SK-N-SH treated with all-trans-retinoic acid at 6 μM for 48 hours (cell line): ENCODE measurements at regions not wholly inside any gene's neighbourhood (a gene's known extent, or its start where the extent isn't known, plus 50 kb on each side); places are given as distances from the start of the nearest gene placed in this dataset.

Source experiments
- ATAC-seq: fragments of 200-7000 bp; cut with Tn5 transposase; 3 replicates; pipeline ENCODE4 v1.9.1; 2020; ENCODE audit warnings: mild to moderate bottlenecking, moderate library complexity
- ARNTL ChIP-seq: fragments of 450-650 bp; formaldehyde crosslinking; IDR thresholded peaks from 2 replicates; pipeline ENCODE4 v1.5.0; 2020; ENCODE audit warnings: low read depth, mild to moderate bottlenecking, moderate library complexity, borderline replicate concordance
- BACH2 ChIP-seq: fragments of 250-450 bp; sonication (Bioruptor Pico); IDR thresholded peaks from 2 replicates; pipeline ENCODE4 v1.9.0; 2021; ENCODE audit warnings: mild to moderate bottlenecking, borderline replicate concordance
- CREB5 ChIP-seq: fragments of 250-450 bp; sonication (Bioruptor Pico); IDR thresholded peaks from 2 replicates; pipeline ENCODE4 v1.5.1; 2020; ENCODE audit warnings: low read depth, mild to moderate bottlenecking, moderate library complexity
- CSDC2 ChIP-seq: fragments of 250-450 bp; sonication (Bioruptor Pico); IDR thresholded peaks from 2 replicates; pipeline ENCODE4 v1.5.0; 2020; ENCODE audit warnings: mild to moderate bottlenecking, moderate library complexity
- CSRNP3 ChIP-seq: fragments of 250-450 bp; sonication (Bioruptor Pico); IDR thresholded peaks from 2 replicates; pipeline ENCODE4 v1.5.1; 2021; ENCODE audit warnings: mild to moderate bottlenecking, moderate library complexity
- ESRRG ChIP-seq: fragments of 250-450 bp; sonication (Bioruptor Pico); IDR thresholded peaks from 2 replicates; pipeline ENCODE4 v1.6.1; 2021; ENCODE audit warnings: mild to moderate bottlenecking
- GLIS3 ChIP-seq: fragments of 250-450 bp; sonication (Bioruptor Pico); IDR thresholded peaks from 2 replicates; pipeline ENCODE4 v1.5.0; 2020; ENCODE audit warnings: mild to moderate bottlenecking, moderate library complexity
- ISL1 ChIP-seq: fragments of 250-450 bp; sonication (Bioruptor Pico); IDR thresholded peaks from 2 replicates; pipeline ENCODE4 v2.1.2; 2022; ENCODE audit warnings: mild to moderate bottlenecking, moderate library complexity
- OSR1 ChIP-seq: fragments of 250-450 bp; sonication (Bioruptor Pico); IDR thresholded peaks from 2 replicates; pipeline ENCODE4 v1.8.0; 2022; ENCODE audit warnings: moderate library complexity, mild to moderate bottlenecking, inconsistent platforms
- PATZ1 ChIP-seq: fragments of 250-450 bp; sonication (Bioruptor Pico); IDR thresholded peaks from 2 replicates; pipeline ENCODE4 v1.8.0; 2020; ENCODE audit warnings: mild to moderate bottlenecking, moderate library complexity, borderline replicate concordance
- POU6F1 ChIP-seq: fragments of 250-450 bp; sonication (Bioruptor Pico); IDR thresholded peaks from 2 replicates; pipeline ENCODE4 v1.8.0; 2021; ENCODE audit warnings: low read depth, mild to moderate bottlenecking, moderate library complexity, borderline replicate concordance
- PPARA ChIP-seq: fragments of 250-450 bp; sonication (Bioruptor Pico); IDR thresholded peaks from 2 replicates; pipeline ENCODE4 v1.5.0; 2020; ENCODE audit warnings: mild to moderate bottlenecking, borderline replicate concordance
- RARB ChIP-seq: fragments of 250-450 bp; sonication (Bioruptor Pico); IDR thresholded peaks from 2 replicates; pipeline ENCODE4 v1.8.0; 2021; ENCODE audit warnings: mild to moderate bottlenecking, moderate library complexity
- SNAI2 ChIP-seq: fragments of 250-450 bp; sonication (Bioruptor Pico); IDR thresholded peaks from 2 replicates; pipeline ENCODE4 v1.5.0; 2020; ENCODE audit warnings: mild to moderate bottlenecking, moderate library complexity
- TCF4 ChIP-seq: fragments of 250-450 bp; sonication (Bioruptor Pico); IDR thresholded peaks from 2 replicates; pipeline ENCODE4 v1.8.0; 2021; ENCODE audit warnings: mild to moderate bottlenecking, moderate library complexity, borderline replicate concordance
- TOX ChIP-seq: fragments of 250-450 bp; sonication (Bioruptor Pico); IDR thresholded peaks from 2 replicates; pipeline ENCODE4 v1.8.0; 2021; ENCODE audit warnings: mild to moderate bottlenecking, moderate library complexity, borderline replicate concordance
- TSHZ2 ChIP-seq: fragments of 250-450 bp; sonication (Bioruptor Pico); IDR thresholded peaks from 2 replicates; pipeline ENCODE4 v1.5.0; 2020; ENCODE audit warnings: mild to moderate bottlenecking, moderate library complexity
- ZFP3 ChIP-seq: fragments of 250-450 bp; sonication (Bioruptor Pico); IDR thresholded peaks from 2 replicates; pipeline ENCODE4 v1.5.0; 2020; ENCODE audit warnings: mild to moderate bottlenecking, moderate library complexity
- ZFP30 ChIP-seq: fragments of 450-650 bp; formaldehyde crosslinking; IDR thresholded peaks from 2 replicates; pipeline ENCODE4 v1.5.0; 2022; ENCODE audit warnings: mild to moderate bottlenecking, moderate library complexity
- ZNF565 ChIP-seq: fragments of 450-650 bp; formaldehyde crosslinking; conservative IDR thresholded peaks from 2 replicates; pipeline ENCODE4 v1.5.0; 2020; ENCODE audit warnings: low read depth, mild to moderate bottlenecking, moderate library complexity
- ZNF70 ChIP-seq: fragments of 450-650 bp; formaldehyde crosslinking; IDR thresholded peaks from 2 replicates; pipeline ENCODE4 v1.5.0; 2020; ENCODE audit warnings: mild to moderate bottlenecking, moderate library complexity
- ZNF8 ChIP-seq: fragments of 450-650 bp; formaldehyde crosslinking; IDR thresholded peaks from 2 replicates; pipeline ENCODE4 v1.5.0; 2020; ENCODE audit warnings: mild to moderate bottlenecking, moderate library complexity

- TF ChIP-seq CSDC2 (no peak), ZNF8 (CRISPR knock-in tag) (no peak), CSRNP3 (CRISPR knock-in tag) (no peak), PPARA (CRISPR knock-in tag) (no peak), ZFP3 (no peak), ARNTL (CRISPR knock-in tag) (no peak), TOX (CRISPR knock-in tag) (no peak)
- TF ChIP-seq, all 23 proteins: peak for 0
- ATAC-seq, result no peak
Measured at GRCh38 chr7:85381212-85381611, 194.4 kb upstream of the SEMA3D start.

- ATAC-seq, result no peak
- no peak for TF ChIP-seq ZFP30 (CRISPR knock-in tag)
- no peak for TF ChIP-seq ZNF70 (CRISPR knock-in tag)
- TF ChIP-seq GLIS3 (CRISPR knock-in tag), result no peak
Measured at GRCh38 chr7:85376589-85376988, 189.7 kb upstream of the SEMA3D start.

- ATAC-seq, result no peak
- no peak for TF ChIP-seq ZNF565
- no peak for TF ChIP-seq TOX (CRISPR knock-in tag)
- TF ChIP-seq ARNTL (CRISPR knock-in tag), result no peak
- no peak for TF ChIP-seq TCF4 (CRISPR knock-in tag)
- no peak for TF ChIP-seq ISL1
- TF ChIP-seq POU6F1, result no peak
- TF ChIP-seq BACH2 (CRISPR knock-in tag), result no peak
- TF ChIP-seq ZNF70 (CRISPR knock-in tag), result no peak
- TF ChIP-seq OSR1 (CRISPR knock-in tag), result no peak
- TF ChIP-seq SNAI2 (CRISPR knock-in tag), result no peak
- TF ChIP-seq TSHZ2 (CRISPR knock-in tag), result no peak
- no peak for TF ChIP-seq CSRNP3 (CRISPR knock-in tag)
- TF ChIP-seq CREB5, result no peak
- TF ChIP-seq PATZ1 (CRISPR knock-in tag), result no peak
- TF ChIP-seq ZFP30 (CRISPR knock-in tag), result no peak
- no peak for TF ChIP-seq PPARA (CRISPR knock-in tag)
- TF ChIP-seq RARB (CRISPR knock-in tag), result no peak
- no peak for TF ChIP-seq ZFP3
- no peak for TF ChIP-seq ESRRG (CRISPR knock-in tag)
- no peak for TF ChIP-seq ZNF8 (CRISPR knock-in tag)
Measured at GRCh38 chr7:85356916-85357315, 170.1 kb upstream of the SEMA3D start.
